ENCODE measurements at regions not wholly inside any gene's neighbourhood (a gene's known extent, or its start where the extent isn't known, plus 50 kb on each side); places are given as distances from the start of the nearest gene placed in this dataset.
A peak's percentile ranks its signal among the peaks of the same experiment; 100 is the strongest.

- no peak for DNase-seq (ENCODE audit: unreplicated experiment)
- POLR2A ChIA-PET: no interaction called here
- no TSS peak for BruUV-seq (replicated peaks)
- CTCF ChIA-PET: no interaction called here
- H3K27me3 Mint-ChIP-seq (ENCODE audit: insufficient read depth, unreplicated experiment): no peaks in the 10 kb centered on the region
- TF ChIP-seq, protein P1, sequence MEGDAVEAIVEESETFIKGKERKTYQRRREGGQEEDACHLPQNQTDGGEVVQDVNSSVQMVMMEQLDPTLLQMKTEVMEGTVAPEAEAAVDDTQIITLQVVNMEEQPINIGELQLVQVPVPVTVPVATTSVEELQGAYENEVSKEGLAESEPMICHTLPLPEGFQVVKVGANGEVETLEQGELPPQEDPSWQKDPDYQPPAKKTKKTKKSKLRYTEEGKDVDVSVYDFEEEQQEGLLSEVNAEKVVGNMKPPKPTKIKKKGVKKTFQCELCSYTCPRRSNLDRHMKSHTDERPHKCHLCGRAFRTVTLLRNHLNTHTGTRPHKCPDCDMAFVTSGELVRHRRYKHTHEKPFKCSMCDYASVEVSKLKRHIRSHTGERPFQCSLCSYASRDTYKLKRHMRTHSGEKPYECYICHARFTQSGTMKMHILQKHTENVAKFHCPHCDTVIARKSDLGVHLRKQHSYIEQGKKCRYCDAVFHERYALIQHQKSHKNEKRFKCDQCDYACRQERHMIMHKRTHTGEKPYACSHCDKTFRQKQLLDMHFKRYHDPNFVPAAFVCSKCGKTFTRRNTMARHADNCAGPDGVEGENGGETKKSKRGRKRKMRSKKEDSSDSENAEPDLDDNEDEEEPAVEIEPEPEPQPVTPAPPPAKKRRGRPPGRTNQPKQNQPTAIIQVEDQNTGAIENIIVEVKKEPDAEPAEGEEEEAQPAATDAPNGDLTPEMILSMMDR (IDR thresholded peaks at IDR 0.05; ENCODE audit: unreplicated experiment): no peak
- H3K4me1 Mint-ChIP-seq (ENCODE audit: insufficient read depth, unreplicated experiment): peaks cover 5% of the 10 kb centered on the region
- no peak overlapping the region for H3K27ac Mint-ChIP-seq (ENCODE audit: low read depth, unreplicated experiment)
- intact Hi-C loops (cut with micrococcal nuclease): no loop called here
- H3K36me3 Mint-ChIP-seq (ENCODE audit: insufficient read depth, unreplicated experiment): no peaks in the 10 kb centered on the region
- H3K4me3 Mint-ChIP-seq (ENCODE audit: unreplicated experiment): no peak overlapping the region
- no peaks in the 10 kb centered on the region for H3K9me3 Mint-ChIP-seq (ENCODE audit: unreplicated experiment)
Measured at GRCh38 chr2:6218926-6219325, 526.7 kb downstream of the SOX11 start.

- no peak overlapping the region for H3K4me3 Mint-ChIP-seq (ENCODE audit: unreplicated experiment)
- BruUV-seq (replicated peaks): no TSS peak
- no peaks in the 10 kb centered on the region for H3K9me3 Mint-ChIP-seq (ENCODE audit: unreplicated experiment)
Measured at GRCh38 chr2:6219906-6220305, 527.7 kb downstream of the SOX11 start.

DNA sequence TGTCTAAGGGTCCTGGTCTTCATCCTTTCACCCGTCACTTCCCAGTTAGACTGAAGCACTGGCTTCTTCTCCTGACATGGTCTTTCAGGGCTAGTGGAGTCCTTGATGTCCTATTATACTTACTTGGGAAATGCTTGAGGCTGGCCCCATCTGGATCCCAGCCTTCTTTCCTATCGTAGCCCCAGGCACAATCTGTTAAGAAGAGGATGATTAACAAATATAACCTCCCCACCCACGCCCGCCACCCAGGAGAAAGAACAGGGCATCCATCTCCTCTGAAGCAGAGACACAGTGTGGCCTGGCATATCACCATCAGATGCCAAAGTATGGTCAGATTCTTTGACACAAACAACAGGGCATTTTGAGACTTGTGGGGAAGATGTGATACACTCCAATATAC lies 530.1 kb downstream of the SOX11 start:
- peaks cover 5% of the 10 kb centered on the region for H3K4me1 Mint-ChIP-seq (ENCODE audit: insufficient read depth, unreplicated experiment)

More at GRCh38 chr2:6219906-6220305, 527.7 kb downstream of the SOX11 start:
- ChIA-PET CTCF (no interaction called here), POLR2A (no interaction called here)
- intact Hi-C loops (cut with micrococcal nuclease): no loop called here
- no peaks in the 10 kb centered on the region for H3K27me3 Mint-ChIP-seq (ENCODE audit: insufficient read depth, unreplicated experiment)
- no peaks in the 10 kb centered on the region for H3K36me3 Mint-ChIP-seq (ENCODE audit: insufficient read depth, unreplicated experiment)
- TF ChIP-seq, protein P1 (IDR thresholded peaks at IDR 0.05; ENCODE audit: unreplicated experiment): no peak
- no peak overlapping the region for H3K27ac Mint-ChIP-seq (ENCODE audit: low read depth, unreplicated experiment)
- H3K4me1 Mint-ChIP-seq (ENCODE audit: insufficient read depth, unreplicated experiment): peaks cover 5% of the 10 kb centered on the region
- no peak for DNase-seq (ENCODE audit: unreplicated experiment)

DNA sequence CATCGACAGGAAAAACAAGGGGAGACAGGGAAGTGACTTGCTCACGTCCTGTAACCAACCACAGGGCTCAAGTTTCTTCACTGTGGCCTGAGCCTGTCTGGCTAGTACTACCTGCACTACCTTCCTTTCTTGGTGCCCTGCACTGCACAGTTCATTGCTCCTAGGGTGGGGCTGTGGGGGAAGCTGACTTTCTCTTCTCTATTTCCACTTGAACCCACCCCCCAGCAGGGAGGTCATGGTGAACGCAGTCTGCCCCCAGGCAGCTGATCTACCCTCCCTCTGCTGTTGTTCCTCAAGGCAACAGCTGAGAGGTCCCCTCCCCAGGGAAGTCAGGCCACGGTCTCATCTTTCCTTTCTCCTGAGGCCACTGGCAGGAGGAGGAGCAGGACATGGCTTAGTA lies 532.1 kb downstream of the SOX11 start:
- Mint-ChIP-seq H3K9me3 (ENCODE audit: unreplicated experiment) (peaks cover 7% of the 10 kb centered on the region), H3K36me3 (ENCODE audit: insufficient read depth, unreplicated experiment) (no peaks in the 10 kb centered on the region)

More for the DNA sequence above, 530.1 kb downstream of the SOX11 start:
- CTCF ChIA-PET: no interaction called here
- POLR2A ChIA-PET: no interaction called here
- intact Hi-C loops (cut with micrococcal nuclease): no loop called here
- no TSS peak for BruUV-seq (replicated peaks)
- Mint-ChIP-seq H3K4me3 (ENCODE audit: unreplicated experiment) (no peak overlapping the region), H3K36me3 (ENCODE audit: insufficient read depth, unreplicated experiment) (no peaks in the 10 kb centered on the region), H3K27me3 (ENCODE audit: insufficient read depth, unreplicated experiment) (no peaks in the 10 kb centered on the region), H3K9me3 (ENCODE audit: unreplicated experiment) (peaks cover 7% of the 10 kb centered on the region), H3K27ac (ENCODE audit: low read depth, unreplicated experiment) (no peak overlapping the region)
- TF ChIP-seq, protein P1 (IDR thresholded peaks at IDR 0.05; ENCODE audit: unreplicated experiment): no peak
- peak; percentile 3 for DNase-seq (ENCODE audit: unreplicated experiment)

More for the DNA sequence above, 532.1 kb downstream of the SOX11 start:
- no TSS peak for BruUV-seq (replicated peaks)
- no peaks in the 10 kb centered on the region for H3K27me3 Mint-ChIP-seq (ENCODE audit: insufficient read depth, unreplicated experiment)
- no peak overlapping the region for H3K4me3 Mint-ChIP-seq (ENCODE audit: unreplicated experiment)
- POLR2A ChIA-PET: no interaction called here
- peaks cover 5% of the 10 kb centered on the region for H3K4me1 Mint-ChIP-seq (ENCODE audit: insufficient read depth, unreplicated experiment)
- DNase-seq (ENCODE audit: unreplicated experiment): no peak
- no peak overlapping the region for H3K27ac Mint-ChIP-seq (ENCODE audit: low read depth, unreplicated experiment)
- CTCF ChIA-PET: interaction anchor here (0.5 kb wide), 1 partner anchor 1414 kb away, joined by 3 read pairs; no protein-coding TSS in a partner anchor
- intact Hi-C loops (cut with micrococcal nuclease): no loop called here
- TF ChIP-seq, protein P1 (IDR thresholded peaks at IDR 0.05; ENCODE audit: unreplicated experiment): no peak

All from MCF 10A (cell line).